ENCODE measurements at regions not wholly inside any gene's neighbourhood (a gene's known extent, or its start where the extent isn't known, plus 50 kb on each side); places are given as distances from the start of the nearest gene placed in this dataset.

GRCh38 chr1:239612379-239612778, 226.0 kb downstream of the CHRM3 start:
- TF ChIP-seq, protein P1, sequence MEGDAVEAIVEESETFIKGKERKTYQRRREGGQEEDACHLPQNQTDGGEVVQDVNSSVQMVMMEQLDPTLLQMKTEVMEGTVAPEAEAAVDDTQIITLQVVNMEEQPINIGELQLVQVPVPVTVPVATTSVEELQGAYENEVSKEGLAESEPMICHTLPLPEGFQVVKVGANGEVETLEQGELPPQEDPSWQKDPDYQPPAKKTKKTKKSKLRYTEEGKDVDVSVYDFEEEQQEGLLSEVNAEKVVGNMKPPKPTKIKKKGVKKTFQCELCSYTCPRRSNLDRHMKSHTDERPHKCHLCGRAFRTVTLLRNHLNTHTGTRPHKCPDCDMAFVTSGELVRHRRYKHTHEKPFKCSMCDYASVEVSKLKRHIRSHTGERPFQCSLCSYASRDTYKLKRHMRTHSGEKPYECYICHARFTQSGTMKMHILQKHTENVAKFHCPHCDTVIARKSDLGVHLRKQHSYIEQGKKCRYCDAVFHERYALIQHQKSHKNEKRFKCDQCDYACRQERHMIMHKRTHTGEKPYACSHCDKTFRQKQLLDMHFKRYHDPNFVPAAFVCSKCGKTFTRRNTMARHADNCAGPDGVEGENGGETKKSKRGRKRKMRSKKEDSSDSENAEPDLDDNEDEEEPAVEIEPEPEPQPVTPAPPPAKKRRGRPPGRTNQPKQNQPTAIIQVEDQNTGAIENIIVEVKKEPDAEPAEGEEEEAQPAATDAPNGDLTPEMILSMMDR (IDR thresholded peaks at IDR 0.05 in 8 of 11, conservative IDR thresholded peaks at IDR 0.05 in 3 of 11) = no peak
- TF ChIP-seq POLR2A (IDR thresholded peaks at IDR 0.05) (no peak), POLR2AphosphoS5 (IDR thresholded peaks at IDR 0.05) (no peak)
